ENCODE measurements at regions not wholly inside any gene's neighbourhood (a gene's known extent, or its start where the extent isn't known, plus 50 kb on each side); places are given as distances from the start of the nearest gene placed in this dataset.

GRCh38 chr12:13380297-13380696, 183.8 kb downstream of the EMP1 start:
- RAD21 ChIA-PET (ENCODE audit: low non-redundant PET in 1 of 2, low total read pairs in 2 of 2, uncharacterized antibody in 2 of 2, unreplicated experiment in 2 of 2): no interaction called here
- H3K9ac ChIP-seq (ENCODE audit: low read length): no peak overlapping the region
- BruUV-seq (replicated peaks): no TSS peak
- H3K79me2 ChIP-seq (ENCODE audit: insufficient read depth, low read length): no peaks in the 10 kb centered on the region
- no peak overlapping the region for H3K4me3 ChIP-seq (replicated peaks in 1 of 2; ENCODE audit: low read depth in 1 of 2, low read length in 2 of 2)
- no peaks in the 10 kb centered on the region for H3K9me3 ChIP-seq (ENCODE audit: control insufficient read depth in 1 of 2, insufficient read depth in 1 of 2, low read depth in 1 of 2, low read length in 2 of 2)
- no peak overlapping the region for H3K27ac ChIP-seq (ENCODE audit: low read depth, low read length)
- no peak overlapping the region for H3K4me2 ChIP-seq (ENCODE audit: low read length)
- CTCF ChIA-PET: no interaction called here
- H3K36me3 ChIP-seq (ENCODE audit: control insufficient read depth in 1 of 2, insufficient read depth in 2 of 2, low read length in 2 of 2): no peaks in the 10 kb centered on the region
- ATAC-seq: no peak
- no peak for DNase-seq (ENCODE audit: low read depth, low spot score)
- H3K4me1 ChIP-seq (ENCODE audit: control insufficient read depth in 1 of 2, insufficient read depth in 2 of 2, low read length in 2 of 2): peaks cover 16 to 31% of the 10 kb centered on the region in 2 experiments
- intact Hi-C loops (cut with micrococcal nuclease): no loop called here
- no peak overlapping the region for H2AFZ ChIP-seq (ENCODE audit: low read depth, low read length, poor library complexity, severe bottlenecking)
- no peaks in the 10 kb centered on the region for H3K27me3 ChIP-seq (ENCODE audit: insufficient read depth, low read length)
- POLR2A ChIA-PET: no interaction called here
- TF ChIP-seq POLR2A (IDR thresholded peaks at IDR 0.05; ENCODE audit: borderline replicate concordance, extremely low read depth, insufficient read depth, insufficient read length) (no peak), CTCF (IDR thresholded peaks at IDR 0.05 in 2 of 3, conservative IDR thresholded peaks at IDR 0.05 in 1 of 3; ENCODE audit: borderline replicate concordance in 1 of 3, insufficient read depth in 1 of 3, low read depth in 2 of 3, low read length in 2 of 3) (no peak), ZBTB33 (IDR thresholded peaks at IDR 0.05; ENCODE audit: extremely low read depth, insufficient replicate concordance, low read length) (no peak), ZFX (IDR thresholded peaks at IDR 0.05) (no peak), YY1 (IDR thresholded peaks at IDR 0.05; ENCODE audit: extremely low read depth, insufficient replicate concordance, low read depth, low read length) (no peak), ELF1 (IDR thresholded peaks at IDR 0.05; ENCODE audit: borderline replicate concordance, low read depth) (no peak), ZNF274 (IDR thresholded peaks at IDR 0.05; ENCODE audit: low read depth, low read length) (no peak), JUND (IDR thresholded peaks at IDR 0.05) (no peak), REST (IDR thresholded peaks at IDR 0.05; ENCODE audit: low read depth) (no peak), EZH2 (IDR thresholded peaks at IDR 0.05) (no peak), POLR2AphosphoS5 (IDR thresholded peaks at IDR 0.05; ENCODE audit: low read depth, low read length) (no peak), FOSL1 (IDR thresholded peaks at IDR 0.05; ENCODE audit: low read depth) (no peak)
- no peaks in the 10 kb centered on the region for H3K9me2 ChIP-seq (ENCODE audit: insufficient read depth)
- H4K20me1 ChIP-seq (ENCODE audit: insufficient read depth): no peaks in the 10 kb centered on the region

Data from HCT116 (cell line).